MM.1S (cell line): ENCODE measurements at regions not wholly inside any gene's neighbourhood (a gene's known extent, or its start where the extent isn't known, plus 50 kb on each side); places are given as distances from the start of the nearest gene placed in this dataset.

ENCODE experiments used
- EZH2 ChIP-seq: fragments of 300-600 bp; sonication (generic); optimal IDR thresholded peaks from 2 replicates; pipeline ENCODE3; 2017; ENCODE audit warnings: low read depth, mild to moderate bottlenecking, antibody characterized with exemption, low read length, mixed read lengths
- TF ChIP-seq, protein P1 (sequence below): fragments of 300-600 bp; sonication (generic); IDR thresholded peaks from 2 replicates; pipeline ENCODE4 v1.5.1; 2016; ENCODE audit warnings: antibody characterized with exemption, low read length, mixed read lengths

- TF ChIP-seq, protein P1, sequence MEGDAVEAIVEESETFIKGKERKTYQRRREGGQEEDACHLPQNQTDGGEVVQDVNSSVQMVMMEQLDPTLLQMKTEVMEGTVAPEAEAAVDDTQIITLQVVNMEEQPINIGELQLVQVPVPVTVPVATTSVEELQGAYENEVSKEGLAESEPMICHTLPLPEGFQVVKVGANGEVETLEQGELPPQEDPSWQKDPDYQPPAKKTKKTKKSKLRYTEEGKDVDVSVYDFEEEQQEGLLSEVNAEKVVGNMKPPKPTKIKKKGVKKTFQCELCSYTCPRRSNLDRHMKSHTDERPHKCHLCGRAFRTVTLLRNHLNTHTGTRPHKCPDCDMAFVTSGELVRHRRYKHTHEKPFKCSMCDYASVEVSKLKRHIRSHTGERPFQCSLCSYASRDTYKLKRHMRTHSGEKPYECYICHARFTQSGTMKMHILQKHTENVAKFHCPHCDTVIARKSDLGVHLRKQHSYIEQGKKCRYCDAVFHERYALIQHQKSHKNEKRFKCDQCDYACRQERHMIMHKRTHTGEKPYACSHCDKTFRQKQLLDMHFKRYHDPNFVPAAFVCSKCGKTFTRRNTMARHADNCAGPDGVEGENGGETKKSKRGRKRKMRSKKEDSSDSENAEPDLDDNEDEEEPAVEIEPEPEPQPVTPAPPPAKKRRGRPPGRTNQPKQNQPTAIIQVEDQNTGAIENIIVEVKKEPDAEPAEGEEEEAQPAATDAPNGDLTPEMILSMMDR: no peak
- no peak for TF ChIP-seq EZH2
Observed at GRCh38 chr4:148790246-148790645, 348.0 kb upstream of the NR3C2 start.
